ENCODE measurements at regions not wholly inside any gene's neighbourhood (a gene's known extent, or its start where the extent isn't known, plus 50 kb on each side); places are given as distances from the start of the nearest gene placed in this dataset.

- Histone ChIP-seq H3K4me2 (no peak overlapping the region), H3K79me2 (replicated peaks; ENCODE audit: insufficient read depth) (no peaks in the 10 kb centered on the region), H3K4me1 (ENCODE audit: insufficient read depth) (no peaks in the 10 kb centered on the region), H4K20me1 (replicated peaks; ENCODE audit: insufficient read depth) (no peaks in the 10 kb centered on the region), H3F3A (replicated peaks; ENCODE audit: low read depth) (no peaks in the 10 kb centered on the region), H3K27me3 (ENCODE audit: insufficient read depth) (no peaks in the 10 kb centered on the region), H3K9me2 (ENCODE audit: insufficient read depth) (peaks cover 9% of the 10 kb centered on the region; the same call in 1 of the 2 replicates), H3K4me3 (no peak overlapping the region), H3K27ac (ENCODE audit: low read depth) (no peak overlapping the region), H3K36me3 (ENCODE audit: insufficient read depth) (no peaks in the 10 kb centered on the region), H2AFZ (no peak overlapping the region)
- peaks cover 4% of the 10 kb centered on the region for H3K27me3 Mint-ChIP-seq (ENCODE audit: insufficient read depth, low read depth, poor library complexity)
- H3K4me1 Mint-ChIP-seq = no peaks in the 10 kb centered on the region; the same call in 2 of the 3 replicates
- H3K27ac Mint-ChIP-seq = no peak overlapping the region
- ATAC-seq (no peak), DNase-seq (ENCODE audit: low spot score) (no peak)
- no peak overlapping the region for H3K4me3 Mint-ChIP-seq
- no peak for TF ChIP-seq NANOG (IDR thresholded peaks at IDR 0.05; ENCODE audit: borderline replicate concordance)
- TF ChIP-seq, protein P1, sequence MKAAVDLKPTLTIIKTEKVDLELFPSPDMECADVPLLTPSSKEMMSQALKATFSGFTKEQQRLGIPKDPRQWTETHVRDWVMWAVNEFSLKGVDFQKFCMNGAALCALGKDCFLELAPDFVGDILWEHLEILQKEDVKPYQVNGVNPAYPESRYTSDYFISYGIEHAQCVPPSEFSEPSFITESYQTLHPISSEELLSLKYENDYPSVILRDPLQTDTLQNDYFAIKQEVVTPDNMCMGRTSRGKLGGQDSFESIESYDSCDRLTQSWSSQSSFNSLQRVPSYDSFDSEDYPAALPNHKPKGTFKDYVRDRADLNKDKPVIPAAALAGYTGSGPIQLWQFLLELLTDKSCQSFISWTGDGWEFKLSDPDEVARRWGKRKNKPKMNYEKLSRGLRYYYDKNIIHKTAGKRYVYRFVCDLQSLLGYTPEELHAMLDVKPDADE (IDR thresholded peaks at IDR 0.05) = no peak
- no peaks in the 10 kb centered on the region for H3K9me3 Mint-ChIP-seq
- no peaks in the 10 kb centered on the region for H3K36me3 Mint-ChIP-seq (ENCODE audit: low read depth)
Observed at GRCh38 chr11:11675671-11676181, 53.9 kb upstream of the GALNT18 start.

- no peaks in the 10 kb centered on the region for H3K4me1 ChIP-seq (ENCODE audit: insufficient read depth)
- H3K36me3 ChIP-seq (ENCODE audit: insufficient read depth) = no peaks in the 10 kb centered on the region
- no peak for DNase-seq (ENCODE audit: low spot score)
- no peak for TF ChIP-seq JUNB (IDR thresholded peaks at IDR 0.05; ENCODE audit: unreplicated experiment)
- no peak for TF ChIP-seq CREB1 (CRISPR knock-in tag; IDR thresholded peaks at IDR 0.05; ENCODE audit: low read depth)
- TF ChIP-seq STAT1 (IDR thresholded peaks at IDR 0.05; ENCODE audit: unreplicated experiment) = no peak
- TF ChIP-seq, protein P1 (IDR thresholded peaks at IDR 0.05) = no peak
- peaks cover 9% of the 10 kb centered on the region for H3K27me3 Mint-ChIP-seq (ENCODE audit: insufficient read depth, low read depth, poor library complexity)
- ATAC-seq = no peak
- no peaks in the 10 kb centered on the region for H3K27me3 ChIP-seq (ENCODE audit: insufficient read depth)
- no peak overlapping the region for H2AFZ ChIP-seq
- H3K9me2 ChIP-seq (ENCODE audit: insufficient read depth) = peaks cover 9% of the 10 kb centered on the region; the same call in 1 of the 2 replicates
- peak overlapping the region; percentile 41; the same call in 1 of the 2 replicates for H3K27ac Mint-ChIP-seq
- no peak overlapping the region for H3K4me3 Mint-ChIP-seq
- no peaks in the 10 kb centered on the region for H3F3A ChIP-seq (replicated peaks; ENCODE audit: low read depth)
- H4K20me1 ChIP-seq (replicated peaks; ENCODE audit: insufficient read depth) = no peaks in the 10 kb centered on the region
- no peaks in the 10 kb centered on the region for H3K79me2 ChIP-seq (replicated peaks; ENCODE audit: insufficient read depth)
- no peak overlapping the region for H3K27ac ChIP-seq (ENCODE audit: low read depth)
- no peak overlapping the region for H3K4me3 ChIP-seq
- H3K4me2 ChIP-seq = no peak overlapping the region
- H3K36me3 Mint-ChIP-seq (ENCODE audit: low read depth) = no peaks in the 10 kb centered on the region
- peaks cover 7% of the 10 kb centered on the region for H3K4me1 Mint-ChIP-seq
- H3K9me3 Mint-ChIP-seq = no peaks in the 10 kb centered on the region
Observed at GRCh38 chr11:11672789-11673188, 51.0 kb upstream of the GALNT18 start.

DNA sequence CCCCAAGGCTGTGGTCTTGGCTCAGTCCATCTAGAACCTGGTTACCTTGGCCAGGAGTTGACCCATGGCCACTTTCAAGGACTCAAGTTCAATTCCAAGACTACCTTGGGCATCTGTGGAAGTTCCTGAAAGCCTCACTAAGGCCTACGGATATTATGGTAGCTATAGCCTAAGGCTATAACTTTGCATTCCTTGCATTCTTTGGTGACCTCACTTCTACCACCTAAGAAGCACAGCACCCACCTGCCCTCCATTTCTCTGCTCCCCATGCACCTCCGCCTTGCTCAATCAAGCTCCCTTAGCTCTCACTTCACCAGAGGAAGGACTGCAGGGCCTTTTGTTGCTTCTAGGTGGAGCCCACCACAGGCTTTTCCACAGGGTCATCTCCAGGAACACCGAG lies 50.3 kb upstream of the GALNT18 start:
- no peaks in the 10 kb centered on the region for H3K79me2 ChIP-seq (replicated peaks; ENCODE audit: insufficient read depth)
- peaks cover 9% of the 10 kb centered on the region for H3K27me3 Mint-ChIP-seq (ENCODE audit: insufficient read depth, low read depth, poor library complexity)
- H3K4me1 Mint-ChIP-seq = peaks cover 7% of the 10 kb centered on the region
- TF ChIP-seq NANOG (IDR thresholded peaks at IDR 0.05; ENCODE audit: borderline replicate concordance) (no peak), CTCF (conservative IDR thresholded peaks at IDR 0.05; ENCODE audit: low read depth in 2 of 2) (no peak), ZNF114 (CRISPR knock-in tag; IDR thresholded peaks at IDR 0.05) (no peak), JUNB (IDR thresholded peaks at IDR 0.05; ENCODE audit: unreplicated experiment) (no peak)

More for the DNA sequence above, 50.3 kb upstream of the GALNT18 start:
- DNase-seq (ENCODE audit: low spot score) (peak; percentile 28), ATAC-seq (0 out of 3 replicates have a peak, but pooled peaks have one; percentile 39)
- Histone ChIP-seq H2AFZ (no peak overlapping the region), H3K4me2 (no peak overlapping the region), H3F3A (replicated peaks; ENCODE audit: low read depth) (no peaks in the 10 kb centered on the region), H3K4me1 (ENCODE audit: insufficient read depth) (no peaks in the 10 kb centered on the region), H3K27me3 (ENCODE audit: insufficient read depth) (no peaks in the 10 kb centered on the region), H4K20me1 (replicated peaks; ENCODE audit: insufficient read depth) (no peaks in the 10 kb centered on the region), H3K36me3 (ENCODE audit: insufficient read depth) (no peaks in the 10 kb centered on the region), H3K4me3 (no peak overlapping the region), H3K9me2 (ENCODE audit: insufficient read depth) (peaks cover 9% of the 10 kb centered on the region; the same call in 1 of the 2 replicates), H3K27ac (ENCODE audit: low read depth) (no peak overlapping the region)
- Mint-ChIP-seq H3K36me3 (ENCODE audit: low read depth) (peaks cover 5% of the 10 kb centered on the region; the same call in 1 of the 3 replicates), H3K4me3 (no peak overlapping the region), H3K27ac (no peak overlapping the region), H3K9me3 (peaks cover 5% of the 10 kb centered on the region)
